Suppressor macrophage treated with lipopolysaccharide for 4 hours (primary cell): ENCODE measurements at regions not wholly inside any gene's neighbourhood (a gene's known extent, or its start where the extent isn't known, plus 50 kb on each side); places are given as distances from the start of the nearest gene placed in this dataset.
"Not testable (repeated sequence)": the region's sequence is repeated elsewhere in the genome, so short reads cannot be mapped to it uniquely, and the experiment has no call there.

Experiments used
- DNase-seq: peaks from one replicate; pipeline ENCODE4 v3.0.0-alpha.2; 2020

- DNase-seq = peak; percentile 83
These were observed 352.6 kb downstream of the CGGBP1 start for GRCh38 chr3:87706176-87706575.

- no peak for DNase-seq
These were observed 356.2 kb downstream of the CGGBP1 start for GRCh38 chr3:87702600-87702999.

DNA sequence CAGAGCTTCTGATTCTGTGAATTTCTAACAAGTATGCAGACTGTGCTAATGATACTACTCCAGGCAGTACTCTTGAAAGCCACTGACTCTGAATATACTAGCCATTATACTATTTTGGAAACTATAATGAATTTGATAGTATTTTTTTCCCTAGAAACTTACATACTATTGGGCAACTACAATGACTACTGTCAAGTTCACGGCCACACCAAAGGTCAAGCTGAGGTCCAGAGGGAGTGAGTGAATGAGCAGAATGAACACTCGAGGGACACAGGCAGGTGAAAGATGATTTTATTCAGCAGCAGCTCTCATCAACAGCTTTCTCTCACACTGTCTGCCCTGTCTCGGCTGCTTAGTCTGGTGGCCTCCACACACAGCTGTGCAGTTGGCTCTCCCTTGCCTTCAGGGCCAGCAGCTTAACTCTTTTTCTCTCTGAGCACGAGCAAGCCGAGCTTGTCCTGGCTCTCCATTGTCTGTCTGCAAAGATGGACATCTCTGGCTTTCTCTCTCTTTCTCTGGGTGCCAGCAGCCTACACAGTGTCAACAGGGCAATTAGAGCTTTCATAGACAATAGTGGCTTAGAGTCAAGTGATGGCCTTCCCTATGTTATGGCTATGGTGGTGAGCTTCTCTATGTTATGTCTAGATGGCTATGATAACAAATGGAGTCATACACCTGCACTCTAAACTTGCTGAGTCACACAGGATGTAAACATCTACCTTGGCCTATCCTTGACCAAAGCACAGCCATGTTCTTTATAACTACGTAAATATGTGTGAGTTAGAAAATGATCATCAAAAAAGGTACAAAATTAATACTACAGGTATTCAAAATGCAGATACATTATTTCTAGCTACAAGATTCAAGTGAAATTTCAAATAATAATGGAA is 362.4 kb downstream of the CGGBP1 start:
- no peak for DNase-seq

- DNase-seq = no peak
These were observed 364.1 kb downstream of the CGGBP1 start for GRCh38 chr3:87694678-87695077.

- DNase-seq = no peak
These were observed 367.7 kb downstream of the CGGBP1 start for GRCh38 chr3:87691109-87691508.

GRCh38 chr3:87678984-87679660 is 379.7 kb downstream of the CGGBP1 start:
- not testable (repeated sequence) for DNase-seq

- no peak for DNase-seq
These were observed 384.2 kb downstream of the CGGBP1 start for GRCh38 chr3:87674397-87675161.

GRCh38 chr3:87673132-87673531 is 385.7 kb downstream of the CGGBP1 start:
- DNase-seq = no peak

- no peak for DNase-seq
These were observed 377.8 kb upstream of the POU1F1 start for GRCh38 chr3:87654184-87654583.

GRCh38 chr3:87653138-87653537 is 376.8 kb upstream of the POU1F1 start:
- not testable (repeated sequence) for DNase-seq

DNA sequence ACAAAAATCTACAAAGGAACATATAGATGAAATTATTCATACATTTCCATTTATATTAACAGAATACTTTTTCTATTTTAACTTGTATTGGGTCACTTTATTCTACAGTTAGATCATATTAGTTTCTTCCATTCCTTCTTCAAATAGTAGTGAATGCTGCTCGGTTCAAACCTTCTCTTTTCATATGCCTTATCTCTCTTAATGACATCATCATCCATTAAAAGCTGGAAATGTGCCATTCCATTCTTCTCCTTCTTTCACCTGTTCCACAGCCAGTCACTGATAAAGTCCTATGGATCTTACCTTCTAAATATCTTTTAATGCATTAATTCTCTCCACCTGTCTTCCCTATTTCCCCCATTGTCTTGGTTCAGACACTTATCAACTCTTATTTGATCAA is 358.0 kb upstream of the POU1F1 start:
- DNase-seq = no peak

GRCh38 chr3:87627316-87627715 is 350.9 kb upstream of the POU1F1 start:
- DNase-seq = no peak

GRCh38 chr3:87626546-87626945 is 350.2 kb upstream of the POU1F1 start:
- no peak for DNase-seq

- DNase-seq = no peak
These were observed 349.5 kb upstream of the POU1F1 start for GRCh38 chr3:87625876-87626275.

- no peak for DNase-seq
These were observed 348.5 kb upstream of the POU1F1 start for GRCh38 chr3:87624860-87625259.

- DNase-seq = no peak
These were observed 345.3 kb upstream of the POU1F1 start for GRCh38 chr3:87621667-87622066.

- DNase-seq = no peak
These were observed 339.1 kb upstream of the POU1F1 start for GRCh38 chr3:87615506-87615905.

DNA sequence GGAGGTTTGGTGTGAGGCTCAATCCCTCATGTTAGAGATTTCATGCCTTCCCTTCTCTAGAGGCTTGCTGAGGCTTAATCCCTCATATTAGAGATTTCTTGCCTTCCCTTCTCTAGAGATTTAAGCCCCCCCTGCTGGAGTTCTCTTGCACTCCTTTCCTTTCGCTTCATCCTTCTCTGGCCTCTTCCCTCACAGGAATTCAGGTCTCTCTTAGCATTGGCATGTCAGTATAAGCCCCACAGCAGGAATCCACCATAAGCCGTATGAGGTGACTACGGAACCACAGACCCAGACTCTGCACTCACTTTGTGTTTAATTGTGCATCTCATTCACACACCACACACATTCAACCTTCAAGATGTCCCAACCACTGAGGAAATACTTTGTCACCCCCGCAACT is 338.6 kb upstream of the POU1F1 start:
- no peak for DNase-seq

DNA sequence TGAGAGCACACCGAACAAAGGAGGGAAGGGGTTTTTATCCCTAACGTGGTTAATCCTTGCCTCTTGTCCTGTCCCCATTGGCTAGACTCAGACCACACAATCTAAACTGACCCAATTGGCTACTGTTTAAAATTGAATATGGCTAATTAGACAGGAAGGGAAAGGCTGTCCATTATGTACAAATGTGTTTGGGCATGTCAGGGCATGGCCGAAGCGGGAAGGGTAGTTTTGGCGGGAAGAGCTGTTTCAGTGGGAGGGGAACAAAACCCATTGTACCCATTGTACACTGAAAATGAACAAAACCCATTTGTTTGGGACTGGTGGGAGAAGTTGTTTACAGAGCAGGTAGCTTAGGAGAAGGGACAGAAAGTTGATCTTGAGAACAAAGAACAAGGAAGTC is 330.9 kb upstream of the POU1F1 start:
- DNase-seq = no peak

DNA sequence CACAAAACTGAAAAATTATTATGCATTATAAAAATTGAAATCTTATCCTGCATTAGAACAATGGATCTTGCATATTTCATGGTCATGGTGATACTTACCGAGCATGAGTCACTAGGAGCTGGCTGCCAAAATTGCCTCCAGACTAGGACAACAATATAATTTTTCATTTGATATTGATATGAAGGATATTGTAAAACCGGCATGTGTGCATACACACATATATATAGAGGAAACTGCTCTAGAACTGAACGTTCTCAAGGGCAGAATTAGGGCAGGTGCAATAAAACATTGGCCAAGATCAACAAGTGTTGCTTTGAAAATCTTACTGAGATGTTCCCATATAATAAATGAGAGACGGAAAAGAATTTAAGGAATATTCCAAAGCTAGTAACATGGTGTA is 319.4 kb upstream of the POU1F1 start:
- DNase-seq = no peak

DNA sequence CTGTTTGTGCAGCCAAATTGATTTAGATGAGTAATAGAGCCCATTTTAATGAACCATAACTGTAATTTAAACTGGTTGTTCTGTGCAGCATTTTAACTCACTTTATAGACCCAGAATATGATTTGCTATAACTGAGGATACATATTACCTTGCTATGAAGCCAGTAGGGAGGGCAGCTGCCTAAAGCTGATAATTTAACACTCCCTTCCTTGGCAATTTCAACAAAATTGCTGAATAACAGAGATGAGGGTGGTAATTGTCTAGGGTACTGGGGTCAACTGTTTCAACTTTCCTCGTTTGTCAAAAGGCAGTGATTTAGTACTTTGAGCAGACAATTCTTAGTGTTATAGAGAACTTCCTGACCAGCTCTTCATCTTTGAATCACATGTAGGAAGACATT is 304.9 kb upstream of the POU1F1 start:
- no peak for DNase-seq

DNA sequence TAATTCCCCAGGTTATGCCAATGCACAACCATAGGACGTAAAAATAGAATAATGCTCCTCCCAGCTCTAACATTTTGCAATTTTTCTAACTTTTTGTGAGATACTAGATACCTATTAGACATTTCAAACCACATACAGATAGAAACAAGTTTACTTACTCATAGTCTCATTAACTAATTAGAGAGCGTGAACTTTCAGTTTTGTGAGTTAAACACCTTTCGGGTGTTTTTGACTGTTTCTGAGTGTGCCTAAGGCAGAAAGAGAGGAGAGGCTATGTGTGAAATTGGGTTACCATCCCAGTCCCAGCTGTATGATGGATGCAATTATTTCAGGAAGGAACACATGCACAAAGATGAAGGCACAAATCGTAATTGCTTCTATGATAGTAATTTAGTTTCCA is 300.4 kb upstream of the POU1F1 start:
- DNase-seq = no peak

DNA sequence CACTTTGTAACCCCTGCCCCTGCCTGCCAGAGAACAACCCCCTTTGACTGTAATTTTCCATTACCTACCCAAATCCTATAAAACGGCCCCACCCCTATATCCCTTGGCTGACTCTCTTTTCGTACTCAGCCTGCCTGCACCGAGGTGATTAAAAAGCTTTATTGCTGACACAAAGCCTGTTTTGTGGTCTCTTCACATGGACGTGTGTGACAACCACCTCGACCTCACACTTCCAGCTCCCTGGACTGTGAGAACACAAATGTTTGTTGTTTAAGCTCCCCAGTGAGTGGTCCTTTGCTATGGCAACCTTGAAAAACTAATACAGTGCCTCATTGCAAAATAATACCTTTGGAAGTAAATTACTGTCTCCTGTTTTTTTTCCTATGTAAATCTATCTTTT is 299.2 kb upstream of the POU1F1 start:
- DNase-seq = no peak

- DNase-seq = no peak
These were observed 291.9 kb upstream of the POU1F1 start for GRCh38 chr3:87568331-87568730.
